Neutrophil (primary cell): ENCODE measurements at regions not wholly inside any gene's neighbourhood (a gene's known extent, or its start where the extent isn't known, plus 50 kb on each side); places are given as distances from the start of the nearest gene placed in this dataset.
"Not testable (repeated sequence)": the region's sequence is repeated elsewhere in the genome, so short reads cannot be mapped to it uniquely, and the experiment has no call there.

Source experiments
- H3K27ac ChIP-seq: fragments of 200-600 bp; sonication (generic); 2 replicates; pipeline ENCODE4 v1.5.1; 2016; ENCODE audit warnings: mild to moderate bottlenecking, moderate library complexity
- H3K27me3 ChIP-seq: fragments of 200-600 bp; sonication (generic); 2 replicates; pipeline ENCODE4 v1.6.0; 2016; ENCODE audit warnings: mild to moderate bottlenecking
- H3K36me3 ChIP-seq: fragments of 200-600 bp; sonication (generic); 2 replicates; pipeline ENCODE4 v1.5.1; 2017
- H3K4me1 ChIP-seq, 2 experiments: fragments of 200-600 bp in 1 of 2; sonication (generic) in 1 of 2; 1 replicate in 1 of 2; 2 replicates in 1 of 2; pipeline versions ENCODE4 v1.5.1 to v1.6.1; 2013 to 2016; ENCODE audit warnings: low read depth in 1 of 2, low read length in 1 of 2, mild to moderate bottlenecking in 1 of 2, moderate library complexity in 1 of 2; ENCODE audit not compliant: control insufficient read depth in 1 of 2, insufficient read depth in 1 of 2
- H3K4me3 ChIP-seq, 2 experiments: fragments of 200-600 bp in 1 of 2; sonication (generic) in 1 of 2; 1 replicate in 1 of 2; 2 replicates in 1 of 2; pipeline ENCODE4 v1.5.1; 2013 to 2016; ENCODE audit warnings: low read depth in 1 of 2, low read length in 1 of 2, mild to moderate bottlenecking in 1 of 2, moderate library complexity in 1 of 2
- H3K9me3 ChIP-seq: fragments of 200-600 bp; sonication (generic); 2 replicates; pipeline ENCODE4 v1.5.1; 2016
- CTCF ChIP-seq: fragments of 200-600 bp; sonication (generic); IDR thresholded peaks from 2 replicates; pipeline ENCODE4 v1.5.1; 2016; ENCODE audit warnings: antibody characterized with exemption

GRCh38 chr18:47677952-47678351 is 252.5 kb downstream of the SMAD2 start:
- Histone ChIP-seq H3K36me3 (no peaks in the 10 kb centered on the region), H3K4me1 (no peaks in the 10 kb centered on the region), H3K4me3 (no peak overlapping the region), H3K27ac (no peak overlapping the region), H3K27me3 (no peaks in the 10 kb centered on the region), H3K9me3 (no peaks in the 10 kb centered on the region)
- no peak for TF ChIP-seq CTCF

- H3K9me3 ChIP-seq: no peaks in the 10 kb centered on the region
- TF ChIP-seq CTCF: no peak
- peaks cover 39% of the 10 kb centered on the region for H3K27me3 ChIP-seq
Observed at GRCh38 chr18:47669815-47670214, 260.6 kb downstream of the SMAD2 start.

GRCh38 chr18:47658498-47658897 is 272.0 kb downstream of the SMAD2 start:
- no peak for TF ChIP-seq CTCF
- Histone ChIP-seq H3K27ac (no peak overlapping the region), H3K4me1 (no peaks in the 10 kb centered on the region), H3K36me3 (no peaks in the 10 kb centered on the region), H3K4me3 (no peak overlapping the region), H3K27me3 (no peaks in the 10 kb centered on the region), H3K9me3 (no peaks in the 10 kb centered on the region)

More at GRCh38 chr18:47669815-47670214, 260.6 kb downstream of the SMAD2 start:
- Histone ChIP-seq H3K4me3 (no peak overlapping the region), H3K27ac (no peak overlapping the region), H3K4me1 (no peaks in the 10 kb centered on the region), H3K36me3 (no peaks in the 10 kb centered on the region)

GRCh38 chr18:47654988-47655387 is 275.5 kb downstream of the SMAD2 start:
- Histone ChIP-seq H3K27ac (no peak overlapping the region), H3K27me3 (no peaks in the 10 kb centered on the region), H3K4me1 (no peaks in the 10 kb centered on the region), H3K36me3 (no peaks in the 10 kb centered on the region), H3K4me3 (no peak overlapping the region), H3K9me3 (no peaks in the 10 kb centered on the region)
- no peak for TF ChIP-seq CTCF

DNA sequence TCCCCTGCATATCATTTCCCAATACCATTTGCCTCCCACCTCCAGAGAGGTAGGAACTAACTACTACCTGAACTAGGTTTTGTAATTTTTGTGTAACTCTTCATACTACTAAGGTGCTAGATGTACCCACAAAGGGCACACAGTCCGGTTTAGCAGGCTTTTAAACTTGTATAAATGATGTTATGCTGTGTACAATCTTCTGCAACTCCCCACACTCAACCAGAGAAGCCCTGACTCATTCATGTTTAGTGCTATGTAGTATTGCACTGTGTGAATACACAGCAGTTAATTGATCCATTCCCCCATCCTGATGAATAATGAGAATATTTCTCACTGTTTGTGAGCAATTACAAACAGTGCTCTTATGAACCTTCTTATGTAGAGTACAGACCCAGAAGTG is 285.6 kb downstream of the SMAD2 start:
- Histone ChIP-seq H3K9me3 (no peaks in the 10 kb centered on the region), H3K36me3 (no peaks in the 10 kb centered on the region), H3K4me3 (no peak overlapping the region), H3K27ac (no peak overlapping the region), H3K27me3 (no peaks in the 10 kb centered on the region), H3K4me1 (no peaks in the 10 kb centered on the region)
- TF ChIP-seq CTCF: no peak

DNA sequence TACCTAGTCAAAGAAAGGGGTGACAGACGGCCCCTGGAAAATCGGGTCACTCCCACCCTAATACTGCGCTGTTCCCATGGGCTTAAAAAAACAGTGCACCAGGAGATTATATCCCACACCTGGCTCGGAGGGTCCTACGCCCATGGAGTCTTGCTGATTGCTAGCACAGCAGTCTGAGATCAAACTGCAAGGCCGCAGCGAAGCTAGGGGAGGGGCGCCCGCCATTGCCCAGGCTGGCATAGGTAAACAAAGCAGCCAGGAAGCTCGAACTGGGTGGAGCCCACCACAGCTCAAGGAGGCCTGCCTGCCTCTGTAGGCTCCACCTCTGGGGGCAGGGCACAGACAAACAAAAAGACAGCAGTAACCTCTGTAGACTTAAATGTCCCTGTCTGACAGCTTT is 292.9 kb downstream of the SMAD2 start:
- H3K27ac ChIP-seq, H3K4me3 ChIP-seq, H3K27me3 ChIP-seq: not testable (repeated sequence)

More for the DNA sequence above, 292.9 kb downstream of the SMAD2 start:
- not testable (repeated sequence) for H3K36me3 ChIP-seq, H3K9me3 ChIP-seq, H3K4me1 ChIP-seq
